HG02938 (cell line): ENCODE measurements at regions not wholly inside any gene's neighbourhood (a gene's known extent, or its start where the extent isn't known, plus 50 kb on each side); places are given as distances from the start of the nearest gene placed in this dataset.
"Not testable (repeated sequence)": the region's sequence is repeated elsewhere in the genome, so short reads cannot be mapped to it uniquely, and the experiment has no call there.

ENCODE experiments used
- ATAC-seq: cut with Tn5 transposase; IDR thresholded peaks from one replicate; pipeline ENCODE4 v1.9.1; 2021; ENCODE audit warnings: mild to moderate bottlenecking, moderate library complexity; ENCODE audit not compliant: unreplicated experiment

DNA sequence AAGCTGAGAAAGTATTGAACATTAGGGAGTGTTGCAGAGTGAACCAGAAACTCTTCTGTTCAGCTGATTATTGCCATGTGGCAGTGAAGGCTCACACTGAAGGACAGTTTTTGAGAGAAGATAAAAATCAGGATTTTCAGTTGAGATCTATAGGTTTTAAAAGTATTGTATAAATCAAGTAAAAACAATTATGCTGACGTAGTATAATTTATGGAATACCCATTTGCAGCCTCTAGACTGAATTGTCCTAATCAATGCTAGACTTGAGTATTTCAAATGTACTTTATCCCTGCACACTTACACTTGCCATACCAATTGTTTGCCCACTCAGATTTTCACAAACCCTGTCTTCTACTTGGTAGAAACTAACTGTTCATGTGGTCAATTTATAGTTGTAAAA is 245.8 kb downstream of the FRK start:
- no peak for ATAC-seq

DNA sequence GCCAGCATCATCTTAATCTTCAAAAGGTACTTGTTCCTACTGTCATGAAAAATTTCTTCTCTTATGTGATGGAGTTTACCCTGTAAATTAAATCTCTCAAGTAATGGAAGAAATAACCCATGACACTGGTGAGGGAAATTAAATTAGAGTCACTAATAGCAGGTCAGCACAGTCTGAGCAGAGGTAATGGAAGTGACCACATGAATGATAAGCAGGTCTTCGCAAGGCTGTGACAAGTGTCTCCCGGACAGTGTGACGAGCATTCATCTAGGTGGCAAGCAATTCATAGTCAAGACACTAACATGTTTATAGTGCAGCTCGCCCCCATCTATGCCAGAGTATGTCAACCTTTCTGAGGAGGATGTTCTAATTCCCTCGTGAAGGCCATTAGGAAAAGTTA is 249.2 kb downstream of the FRK start:
- no peak for ATAC-seq

DNA sequence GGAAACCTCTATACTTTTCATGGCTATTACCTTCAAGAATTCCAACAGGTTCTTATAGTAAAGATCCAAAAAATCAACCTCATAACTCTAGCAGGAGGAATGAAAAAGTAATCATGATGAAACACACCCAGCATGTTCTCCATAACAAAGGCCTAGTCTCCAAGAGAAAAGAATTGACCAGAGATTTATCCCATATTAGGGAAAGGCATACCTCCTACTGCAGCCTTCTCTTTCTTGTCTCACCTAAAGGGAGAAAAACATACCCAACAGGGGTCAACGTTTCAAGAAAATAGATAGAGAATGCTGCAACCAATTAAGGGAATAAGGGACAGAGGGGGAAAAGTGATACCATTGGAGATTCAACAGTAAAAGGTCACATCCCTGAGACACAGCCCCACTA is 262.5 kb downstream of the FRK start:
- ATAC-seq: no peak

DNA sequence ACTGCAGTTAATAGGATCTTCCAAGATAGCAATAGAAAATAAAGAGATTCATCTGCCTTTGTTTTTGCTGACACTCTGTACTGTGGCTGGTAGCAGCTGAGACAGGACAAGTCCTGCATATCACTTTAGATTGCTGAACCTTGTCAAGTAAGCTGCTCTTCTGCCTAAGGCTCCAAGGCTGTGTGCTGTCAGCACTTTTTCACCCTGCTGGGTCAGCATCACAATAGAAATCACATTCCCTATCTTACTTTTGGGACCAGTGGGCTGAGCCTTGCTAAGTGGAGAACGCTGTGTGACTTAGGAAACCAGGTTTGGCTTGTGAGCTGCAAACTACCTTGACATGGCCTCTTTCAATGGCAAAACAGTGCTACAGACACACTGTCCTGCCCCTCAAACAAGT is 263.9 kb downstream of the FRK start:
- ATAC-seq: no peak

DNA sequence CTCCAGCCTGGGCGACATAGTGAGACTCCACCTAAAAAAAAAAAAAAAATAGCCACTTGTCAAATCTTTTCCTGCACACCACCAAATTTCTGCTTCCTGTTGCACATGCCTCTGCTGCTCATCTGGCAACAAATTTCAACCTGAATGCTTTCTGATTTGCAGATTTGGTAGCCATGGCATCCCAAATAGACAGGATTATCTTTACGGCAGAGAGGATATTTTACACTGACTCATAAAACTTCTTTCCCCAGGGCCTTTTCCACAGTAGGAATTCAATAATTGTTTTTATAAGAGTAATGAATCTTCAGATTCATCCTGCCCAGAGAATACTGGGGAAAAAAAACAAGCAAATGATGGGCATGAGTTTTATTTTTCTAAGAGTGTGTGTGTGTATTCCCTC is 264.6 kb downstream of the FRK start:
- ATAC-seq: no peak

DNA sequence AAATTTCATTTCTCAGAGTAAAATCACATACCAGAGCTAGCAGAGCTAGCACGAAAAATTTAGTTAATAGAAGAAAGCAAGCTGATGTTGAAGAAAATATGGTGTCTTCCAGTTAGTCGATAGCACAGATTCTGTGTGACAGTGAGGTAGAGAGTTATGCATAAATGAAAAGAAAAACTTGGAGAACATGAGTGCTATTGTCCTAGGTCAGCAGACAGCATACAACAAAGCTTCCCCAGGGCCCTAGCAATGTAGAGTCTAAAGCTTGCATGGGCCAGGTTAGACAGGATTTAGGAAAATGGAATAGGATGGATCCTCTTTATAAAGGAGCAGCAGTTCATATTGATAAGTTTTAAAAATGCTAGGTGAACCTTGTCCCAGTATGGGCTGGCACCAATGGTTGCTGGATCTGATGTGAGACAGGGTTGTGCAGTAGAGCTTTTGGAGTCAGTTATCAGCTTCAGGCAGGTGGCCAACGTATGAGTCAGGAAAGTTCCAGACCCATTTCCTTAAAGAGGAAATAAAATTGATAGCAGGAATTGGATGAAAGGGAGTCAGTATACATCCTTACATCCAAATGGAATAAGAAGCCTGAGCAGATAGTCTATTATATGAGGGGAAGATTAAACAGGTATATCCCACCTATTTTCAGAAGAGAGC is 277.2 kb downstream of the FRK start:
- ATAC-seq: no peak

DNA sequence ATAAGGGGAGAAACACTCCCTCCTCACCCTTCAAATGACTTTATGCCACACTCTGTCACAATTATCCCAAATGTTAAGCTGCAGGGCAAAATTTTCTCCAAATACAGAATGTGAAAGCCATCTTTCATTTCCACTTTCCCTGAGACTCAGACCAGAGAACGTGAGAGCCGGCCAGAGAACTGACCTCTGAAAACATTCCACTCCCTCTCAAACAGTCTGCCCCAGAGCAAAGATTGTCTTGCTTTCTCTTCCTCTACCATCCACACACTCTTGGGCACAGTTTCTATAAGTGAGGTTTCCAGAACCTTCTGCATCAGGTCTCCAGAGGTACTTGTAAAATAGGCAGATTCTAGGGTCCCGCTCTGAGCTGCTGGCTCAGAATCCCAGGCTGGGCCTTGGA is 278.1 kb downstream of the FRK start:
- ATAC-seq: no peak

DNA sequence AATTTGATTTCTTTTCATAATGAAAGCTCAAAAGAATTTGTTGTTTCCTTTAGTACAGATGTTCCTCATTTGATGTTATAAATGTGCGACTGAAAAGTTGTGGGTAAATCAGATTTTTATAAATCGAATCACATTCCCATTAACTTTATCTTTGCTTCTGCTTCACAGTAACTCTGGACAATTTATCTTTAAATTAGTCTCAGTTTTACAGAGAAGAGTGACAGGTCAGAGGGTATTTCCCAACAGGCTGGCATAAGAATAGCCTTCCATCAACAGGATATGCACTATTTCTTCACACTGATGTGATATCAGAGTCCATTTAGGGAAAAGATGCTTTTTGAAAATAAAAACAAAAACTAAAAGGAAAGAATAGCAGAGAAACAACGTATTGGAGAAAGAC is 286.9 kb downstream of the FRK start:
- no peak for ATAC-seq

DNA sequence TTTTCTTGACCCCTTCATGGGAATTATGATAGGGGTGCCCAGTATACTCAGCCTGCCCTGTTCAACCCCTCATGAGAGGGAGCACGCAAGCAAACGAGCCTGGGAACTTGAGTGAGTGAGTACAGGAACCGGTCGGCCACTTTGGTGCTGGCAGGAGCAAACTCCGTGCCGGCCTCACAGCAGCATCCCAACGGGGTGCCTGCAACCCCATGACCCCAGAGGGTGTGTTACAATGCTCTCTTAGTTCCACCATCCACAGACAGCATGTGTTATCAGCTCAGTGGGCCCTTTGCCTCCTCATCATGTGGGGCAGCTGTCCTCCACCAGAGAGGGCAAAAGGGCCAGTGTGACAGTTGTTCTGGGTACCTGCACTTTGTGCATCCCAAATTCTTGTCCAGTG is 289.8 kb downstream of the FRK start:
- no peak for ATAC-seq

DNA sequence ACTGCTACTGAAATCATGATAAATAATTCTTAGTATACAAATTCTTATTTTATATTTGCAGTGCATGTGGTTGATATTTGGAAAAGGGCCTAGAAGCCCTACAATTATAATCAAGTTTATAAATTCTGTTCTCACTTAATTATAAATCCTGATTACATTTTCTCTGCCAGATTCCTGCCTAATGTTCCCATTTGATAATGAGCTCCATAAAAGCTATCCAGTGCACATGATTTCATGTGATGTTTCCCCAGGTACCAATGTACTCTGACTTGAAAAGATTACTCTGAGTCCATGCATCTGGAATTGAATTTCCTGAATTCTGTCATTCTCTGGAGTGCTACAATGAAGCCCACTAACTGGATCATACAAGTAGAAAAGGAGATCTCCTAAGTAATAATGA is 292.2 kb downstream of the FRK start:
- no peak for ATAC-seq

DNA sequence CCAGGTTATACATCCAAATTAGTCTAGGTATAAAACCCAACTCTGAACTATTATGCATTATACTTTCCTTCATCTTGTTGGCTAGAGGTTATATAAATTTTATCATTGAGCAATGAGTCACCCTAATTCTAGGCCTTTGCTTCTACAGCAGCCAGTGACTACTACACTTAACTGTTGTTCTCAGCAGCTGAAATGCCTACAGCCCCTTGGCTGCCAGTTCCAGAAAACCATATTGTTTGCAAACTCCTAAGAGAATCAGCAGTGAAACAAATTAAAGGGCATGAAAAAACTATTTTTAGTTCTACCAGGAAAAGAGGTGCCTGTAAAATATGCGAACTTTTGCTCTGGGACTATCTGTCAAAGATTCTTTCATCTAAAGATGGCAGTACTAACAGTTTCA is 292.8 kb downstream of the FRK start:
- ATAC-seq: no peak

DNA sequence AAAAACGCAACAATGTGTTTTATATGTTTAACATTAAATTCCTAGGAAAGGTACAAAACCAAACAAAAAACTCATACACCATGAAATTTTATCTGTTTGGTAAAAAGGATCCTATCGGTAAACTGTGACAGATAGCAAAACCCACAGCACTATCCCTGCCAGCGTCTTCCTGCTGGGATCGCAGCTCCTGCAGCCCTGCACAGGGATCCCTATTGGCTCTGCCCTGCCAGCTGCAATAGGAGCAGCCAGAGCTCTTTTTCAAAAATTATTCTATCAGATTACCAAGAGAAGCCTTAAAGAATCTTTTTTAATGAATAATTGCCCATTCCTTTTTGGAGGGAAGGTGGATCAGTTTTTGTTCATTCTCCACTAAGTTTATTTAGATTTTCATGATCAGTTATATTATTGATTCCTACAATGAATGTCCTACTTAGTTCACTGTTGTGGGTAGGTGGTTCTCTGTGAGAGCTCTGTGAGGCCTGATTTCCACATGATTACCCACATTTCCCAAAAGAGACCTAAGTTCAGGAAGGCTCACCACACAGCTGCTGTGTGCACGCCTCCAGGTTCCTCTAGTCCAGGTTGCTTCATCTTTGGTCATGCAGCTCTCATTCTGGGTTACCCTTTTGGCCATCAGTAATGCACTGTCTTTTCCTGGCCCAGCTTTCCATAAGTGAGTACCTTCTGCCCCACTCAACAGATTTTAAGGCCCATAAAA is 293.8 kb downstream of the FRK start:
- no peak for ATAC-seq

DNA sequence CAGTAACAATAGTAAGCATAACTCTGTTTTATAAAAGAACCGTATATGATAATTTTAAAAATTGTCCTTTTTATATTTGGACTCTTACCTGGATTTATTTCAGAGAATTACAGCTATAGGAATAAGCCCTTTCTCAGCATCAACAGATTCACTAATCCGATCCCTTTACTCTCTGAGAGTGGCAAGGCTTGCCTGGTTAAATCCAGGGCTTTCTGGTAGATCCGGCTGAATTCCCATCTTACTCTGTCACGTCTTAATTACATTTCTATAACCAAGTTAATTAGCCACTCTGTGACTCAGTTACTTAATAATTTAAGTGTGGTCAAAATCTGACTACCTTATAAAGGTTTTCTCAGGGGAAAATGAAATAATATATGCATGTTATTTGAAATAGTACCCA is 294.7 kb downstream of the FRK start:
- ATAC-seq: no peak

DNA sequence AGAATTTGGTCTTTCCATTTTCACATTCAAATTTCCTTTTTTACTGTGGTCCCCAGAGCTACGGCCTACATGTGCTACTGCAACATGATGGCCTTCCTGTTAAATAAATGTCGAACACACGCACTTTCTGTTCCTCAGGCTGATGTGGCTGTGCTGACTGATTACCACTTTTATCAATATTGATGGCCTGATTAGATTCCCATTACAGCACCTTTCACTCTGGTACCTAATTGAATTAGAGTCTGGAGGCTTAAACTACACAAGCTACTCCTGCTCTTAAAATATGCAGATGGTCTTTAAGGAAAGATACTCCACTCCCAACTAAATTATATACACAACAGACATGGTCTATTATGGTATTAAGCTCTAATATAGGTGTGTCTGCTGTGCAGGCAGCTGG is 301.6 kb downstream of the FRK start:
- ATAC-seq: no peak

DNA sequence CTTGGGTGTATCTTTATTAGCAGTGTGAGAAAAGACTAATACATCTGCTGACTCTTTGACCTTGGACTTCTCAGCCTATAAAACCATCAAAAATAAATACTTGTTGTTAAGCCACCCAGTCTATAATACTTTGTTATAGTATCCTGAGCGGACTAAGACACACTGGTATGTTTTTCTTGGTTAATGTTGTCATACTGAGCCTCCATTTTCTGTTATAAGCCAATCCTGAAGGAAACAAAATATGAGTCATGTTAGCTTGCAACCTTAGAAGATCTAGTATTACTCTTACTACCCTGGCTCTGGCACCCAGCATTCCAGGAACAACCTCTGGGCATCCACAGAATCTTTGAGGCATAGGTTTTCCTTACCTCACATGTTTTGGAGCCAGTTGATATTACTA is 307.2 kb downstream of the FRK start:
- no peak for ATAC-seq

DNA sequence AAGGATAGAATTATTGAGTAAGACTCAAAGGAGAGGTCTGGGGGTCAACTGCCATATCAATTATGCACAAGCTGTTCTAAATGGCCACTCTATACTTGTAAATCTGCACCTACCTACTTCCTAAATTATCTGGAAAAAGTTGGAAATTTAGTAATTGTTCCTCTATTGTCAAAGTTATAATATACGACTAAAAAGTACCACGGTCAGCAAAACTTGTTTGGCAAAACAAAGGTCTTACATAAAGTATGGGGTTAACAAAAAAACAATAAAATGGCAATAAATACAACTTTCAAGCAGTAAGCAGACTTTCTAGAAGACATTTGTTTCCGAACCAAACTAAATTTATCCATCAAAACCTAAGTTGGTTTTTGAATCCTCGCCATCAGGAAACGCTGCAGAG is 309.7 kb downstream of the FRK start:
- ATAC-seq: no peak

DNA sequence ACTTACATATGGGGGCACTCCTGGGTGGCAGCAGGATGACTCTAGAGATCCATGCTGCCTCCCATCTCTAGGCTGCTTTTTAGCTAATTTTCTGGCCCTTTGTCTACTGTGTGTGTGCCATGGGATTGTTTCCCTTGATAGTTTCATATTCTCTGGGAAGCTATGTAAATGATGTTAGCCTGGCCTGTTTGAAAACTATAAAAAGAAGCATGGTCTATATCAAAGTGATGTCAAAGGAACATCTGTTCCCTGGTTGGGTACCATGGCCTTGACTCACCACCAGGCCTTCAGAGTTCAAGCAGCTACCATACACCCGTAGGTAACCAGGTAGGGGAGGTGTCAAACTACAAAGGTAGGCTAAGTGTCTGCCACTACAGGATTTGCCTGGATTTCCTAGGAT is 310.4 kb downstream of the FRK start:
- ATAC-seq: no peak

DNA sequence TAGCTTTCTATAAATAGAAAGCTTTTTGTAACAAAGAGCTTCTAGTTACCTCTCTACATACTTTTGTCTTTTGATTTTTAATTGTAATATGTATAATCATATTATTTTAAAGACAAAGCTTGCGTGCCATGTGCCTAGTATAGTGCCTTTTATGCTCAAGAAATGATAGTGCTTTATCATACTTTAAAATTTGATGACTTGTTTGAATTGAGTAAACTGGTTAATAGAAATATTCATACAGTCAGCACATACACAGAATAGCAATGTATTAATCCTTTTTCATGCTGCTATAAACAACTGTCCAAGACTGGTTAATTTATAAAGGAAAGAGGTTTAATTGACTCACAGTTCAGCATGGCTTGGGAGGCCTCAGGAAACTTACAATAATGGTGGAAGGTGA is 313.0 kb downstream of the FRK start:
- ATAC-seq: no peak

DNA sequence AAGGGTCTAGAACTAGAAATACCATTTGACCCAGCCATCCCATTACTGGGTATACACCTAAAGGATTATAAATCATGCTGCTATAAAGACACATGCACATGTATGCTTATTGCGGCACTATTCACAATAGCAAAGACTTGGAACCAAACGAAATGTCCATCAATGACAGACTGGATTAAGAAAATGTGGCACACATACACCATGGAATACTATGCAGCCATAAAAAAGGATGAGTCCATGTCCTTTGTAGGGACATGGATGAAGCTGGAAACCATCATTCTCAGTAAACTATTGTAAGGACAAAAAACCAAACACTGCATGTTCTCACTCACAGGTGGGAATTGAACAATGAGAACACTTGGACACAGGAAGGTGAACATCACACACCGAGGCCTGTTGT is 314.1 kb downstream of the FRK start:
- ATAC-seq: not testable (repeated sequence)

DNA sequence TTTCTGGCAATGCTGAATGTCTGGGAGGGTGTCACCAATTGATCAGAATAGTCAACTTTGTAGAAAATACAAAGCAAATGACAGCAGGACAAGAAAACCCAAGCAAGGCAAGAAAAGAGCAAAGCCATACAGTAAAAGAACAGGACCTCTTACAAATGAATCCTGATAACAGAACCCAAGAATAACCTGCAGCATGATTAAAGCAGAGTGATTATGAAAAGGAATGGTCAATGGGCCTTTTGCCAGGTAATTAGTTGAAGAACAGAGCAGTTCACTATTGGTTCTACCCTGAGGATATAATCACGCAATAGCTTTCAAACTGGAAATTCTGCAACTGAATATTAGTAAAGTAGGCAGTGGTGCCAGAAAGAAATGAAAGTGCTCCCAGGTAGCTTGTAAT is 319.8 kb downstream of the FRK start:
- no peak for ATAC-seq

DNA sequence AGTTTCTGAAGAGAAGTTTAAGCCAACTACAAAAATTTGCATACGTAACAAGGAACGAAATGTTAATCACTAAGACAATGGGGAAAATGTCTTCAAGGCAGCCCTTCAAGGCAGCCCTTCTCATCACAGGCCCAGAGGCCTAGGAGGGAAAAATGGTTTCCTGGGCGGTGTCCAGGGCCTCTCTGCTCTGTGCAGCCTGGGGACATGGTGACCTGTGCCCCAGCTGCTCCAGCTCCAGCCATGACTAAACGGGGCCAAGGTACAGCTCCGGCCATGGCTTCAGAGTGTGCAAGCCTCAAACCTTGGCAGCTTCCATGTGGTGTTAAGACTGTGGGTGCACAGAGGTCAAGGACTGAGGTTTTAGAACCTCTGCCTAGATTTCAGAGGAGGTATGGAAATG is 325.1 kb downstream of the FRK start:
- no peak for ATAC-seq

DNA sequence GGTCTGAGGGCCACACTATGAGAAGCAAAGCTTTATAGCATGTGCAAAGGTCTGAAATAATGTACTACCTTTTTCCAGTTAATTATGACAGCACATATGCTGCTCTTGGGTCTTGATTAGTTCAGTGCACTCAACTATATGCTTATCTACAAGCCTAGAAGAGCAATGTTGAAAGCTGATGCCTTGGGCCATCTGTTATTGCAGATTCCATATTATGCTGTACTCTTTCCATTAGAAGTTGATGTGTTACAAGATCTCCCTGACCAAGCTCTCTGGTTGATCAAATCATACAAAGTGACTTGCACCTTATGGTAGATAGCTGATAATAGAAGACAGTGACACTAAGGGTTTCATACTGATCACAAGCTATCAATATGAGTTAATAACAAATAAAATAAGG is 327.3 kb downstream of the FRK start:
- ATAC-seq: no peak

DNA sequence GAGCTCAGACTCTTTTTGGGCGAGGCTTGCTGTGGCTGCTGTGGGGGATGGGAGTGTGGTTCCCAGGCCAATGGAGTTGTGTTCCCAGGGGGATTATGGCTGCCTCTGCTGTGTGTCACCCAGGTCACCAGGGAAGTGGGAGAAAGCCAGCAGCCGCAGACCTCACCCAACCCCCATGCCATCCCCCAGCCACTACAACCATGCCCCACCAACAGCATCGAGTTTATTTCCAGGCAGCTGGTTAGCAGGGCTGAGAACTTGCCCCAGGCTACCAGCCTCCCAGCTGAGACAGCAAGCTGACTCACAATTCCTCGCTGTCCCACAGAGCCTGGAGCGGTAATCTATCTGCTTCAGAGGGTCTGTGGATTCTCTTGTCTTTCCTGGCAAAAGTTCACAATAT is 331.7 kb downstream of the FRK start:
- ATAC-seq: no peak
